ENCODE measurements at regions not wholly inside any gene's neighbourhood (a gene's known extent, or its start where the extent isn't known, plus 50 kb on each side); places are given as distances from the start of the nearest gene placed in this dataset.

DNA sequence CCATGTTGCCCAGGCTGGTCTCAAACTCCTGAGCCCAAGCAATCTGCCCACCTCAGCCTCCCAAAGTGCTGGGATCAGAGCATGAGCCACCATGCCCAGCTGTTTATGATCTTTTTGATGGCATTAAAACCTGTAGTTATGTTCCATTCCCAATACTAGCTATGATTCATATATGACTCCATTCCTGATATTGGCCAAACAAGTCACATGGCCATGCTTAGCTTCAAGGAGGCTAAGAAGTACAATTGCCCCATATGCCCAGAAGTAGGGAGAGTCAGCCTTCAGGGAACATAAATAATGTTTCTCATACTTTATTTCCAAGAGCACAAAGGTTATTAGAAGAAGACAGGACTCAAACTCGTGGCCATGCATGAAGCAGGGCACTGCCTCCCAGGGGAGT, 132.4 kb upstream of the RAB6C start:
- Histone ChIP-seq H3K9me3 (replicated peaks; ENCODE audit: control insufficient read depth, insufficient read depth, low read length) (no peaks in the 10 kb centered on the region), H3K9me1 (replicated peaks; ENCODE audit: control insufficient read depth, extremely low read depth, insufficient read depth, low read length) (no peaks in the 10 kb centered on the region), H3K9ac (replicated peaks; ENCODE audit: extremely low read depth, insufficient read depth, low read length) (no peak overlapping the region), H3K4me1 (ENCODE audit: control insufficient read depth, extremely low read depth, insufficient read depth, low read length) (no peaks in the 10 kb centered on the region), H3K27me3 (ENCODE audit: control insufficient read depth in 2 of 2, insufficient read depth in 2 of 2, low read length in 2 of 2) (no peaks in the 10 kb centered on the region), H3K27ac (ENCODE audit: insufficient read depth, low read depth, low read length) (no peak overlapping the region), H2AFZ (ENCODE audit: low read depth, low read length) (no peak overlapping the region), H4K20me1 (replicated peaks; ENCODE audit: control insufficient read depth, extremely low read depth, insufficient read depth, low read length) (no peaks in the 10 kb centered on the region), H3K4me3 (replicated peaks in 1 of 3; ENCODE audit: insufficient read depth in 1 of 3, low read depth in 1 of 3, low read length in 3 of 3) (no peak overlapping the region), H3K36me3 (ENCODE audit: control insufficient read depth in 2 of 2, extremely low read depth in 1 of 2, insufficient read depth in 2 of 2, low read length in 2 of 2) (no peaks in the 10 kb centered on the region), H3K4me2 (ENCODE audit: insufficient read depth, low read length) (no peak overlapping the region), H3K79me2 (ENCODE audit: control insufficient read depth, insufficient read depth, low read length) (no peaks in the 10 kb centered on the region)
- POLR2A ChIA-PET = no interaction called here
- BruUV-seq (replicated peaks) = no TSS peak
- dilution Hi-C loops (cut with MboI; ENCODE audit: extremely low pct_ligation_motif_present, low sequenced_read_pairs) (no loop called here), intact Hi-C loops (cut with micrococcal nuclease) (loop anchor here (5.0 kb wide), 1 partner anchor 1785 kb away; no protein-coding TSS in a partner anchor)
- FAIRE-seq = no peak
- DNase-seq (ENCODE audit: low read depth, low spot score) = no peak
- TF ChIP-seq JUN (IDR thresholded peaks at IDR 0.05; ENCODE audit: borderline replicate concordance, insufficient read depth, insufficient read length, low read depth) (no peak), MYC (IDR thresholded peaks at IDR 0.05; ENCODE audit: low read depth, low read length) (no peak), GATA2 (IDR thresholded peaks at IDR 0.05; ENCODE audit: insufficient read depth, insufficient read length, low read depth, low read length) (no peak), POLR2A (IDR thresholded peaks at IDR 0.05; ENCODE audit: low read depth, low read length) (no peak), FOS (IDR thresholded peaks at IDR 0.05; ENCODE audit: borderline replicate concordance, insufficient read depth, low read length) (no peak), POLR2AphosphoS5 (IDR thresholded peaks at IDR 0.05; ENCODE audit: insufficient read depth, low read depth, low read length) (no peak), EZH2 (IDR thresholded peaks at IDR 0.05; ENCODE audit: borderline replicate concordance, low read depth, low read length, severe bottlenecking) (no peak)
- TF ChIP-seq, protein P1, sequence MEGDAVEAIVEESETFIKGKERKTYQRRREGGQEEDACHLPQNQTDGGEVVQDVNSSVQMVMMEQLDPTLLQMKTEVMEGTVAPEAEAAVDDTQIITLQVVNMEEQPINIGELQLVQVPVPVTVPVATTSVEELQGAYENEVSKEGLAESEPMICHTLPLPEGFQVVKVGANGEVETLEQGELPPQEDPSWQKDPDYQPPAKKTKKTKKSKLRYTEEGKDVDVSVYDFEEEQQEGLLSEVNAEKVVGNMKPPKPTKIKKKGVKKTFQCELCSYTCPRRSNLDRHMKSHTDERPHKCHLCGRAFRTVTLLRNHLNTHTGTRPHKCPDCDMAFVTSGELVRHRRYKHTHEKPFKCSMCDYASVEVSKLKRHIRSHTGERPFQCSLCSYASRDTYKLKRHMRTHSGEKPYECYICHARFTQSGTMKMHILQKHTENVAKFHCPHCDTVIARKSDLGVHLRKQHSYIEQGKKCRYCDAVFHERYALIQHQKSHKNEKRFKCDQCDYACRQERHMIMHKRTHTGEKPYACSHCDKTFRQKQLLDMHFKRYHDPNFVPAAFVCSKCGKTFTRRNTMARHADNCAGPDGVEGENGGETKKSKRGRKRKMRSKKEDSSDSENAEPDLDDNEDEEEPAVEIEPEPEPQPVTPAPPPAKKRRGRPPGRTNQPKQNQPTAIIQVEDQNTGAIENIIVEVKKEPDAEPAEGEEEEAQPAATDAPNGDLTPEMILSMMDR (IDR thresholded peaks at IDR 0.05; ENCODE audit: extremely low read depth in 1 of 2, insufficient read depth in 1 of 2, low read depth in 1 of 2, low read length in 2 of 2) = no peak
- TF ChIP-seq, protein P2, sequence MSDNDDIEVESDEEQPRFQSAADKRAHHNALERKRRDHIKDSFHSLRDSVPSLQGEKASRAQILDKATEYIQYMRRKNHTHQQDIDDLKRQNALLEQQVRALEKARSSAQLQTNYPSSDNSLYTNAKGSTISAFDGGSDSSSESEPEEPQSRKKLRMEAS (IDR thresholded peaks at IDR 0.05; ENCODE audit: insufficient read depth, insufficient read length) = no peak
- CTCF ChIA-PET = interaction anchor here (0.8 to 1.8 kb wide), 2 partner anchors 1110 to 1782 kb away, joined by 3 to 5 read pairs; no protein-coding TSS in a partner anchor
